Keratinocyte (primary cell): ENCODE measurements at regions not wholly inside any gene's neighbourhood (a gene's known extent, or its start where the extent isn't known, plus 50 kb on each side); places are given as distances from the start of the nearest gene placed in this dataset.

ENCODE experiments used
- DNase-seq: peaks from one replicate; pipeline ENCODE4 v3.0.0-alpha.2; 2011; ENCODE audit warnings: low read depth, missing footprints, low spot score
- FAIRE-seq: peaks from 2 replicates; lab custom pipeline; 2011; peaks lifted over from hg19 to GRCh38; lab: Jason Lieb, UNC
- H2AFZ ChIP-seq: 2 replicates; pipeline ENCODE4 v1.6.0; 2012; ENCODE audit warnings: low read length, control low read depth, inconsistent platforms; ENCODE audit not compliant: control insufficient read depth
- H3K27ac ChIP-seq: 2 replicates; pipeline ENCODE4 v1.5.1; 2011; ENCODE audit warnings: low read length; ENCODE audit not compliant: control insufficient read depth, insufficient read depth
- H3K27me3 ChIP-seq: 3 replicates; pipeline ENCODE4 v1.6.0; 2011; ENCODE audit warnings: low read length; ENCODE audit not compliant: control insufficient read depth, insufficient read depth; ENCODE audit errors: extremely low read depth
- H3K36me3 ChIP-seq, 2 experiments: 2 replicates in 1 of 2; 3 replicates in 1 of 2; pipeline ENCODE4 v1.5.1; 2011; ENCODE audit warnings: low read length in 2 of 2, mild to moderate bottlenecking in 1 of 2; ENCODE audit not compliant: control insufficient read depth in 2 of 2, insufficient read depth in 2 of 2; ENCODE audit errors: extremely low read depth in 1 of 2
- H3K4me1 ChIP-seq: 3 replicates; pipeline ENCODE4 v1.5.1; 2011; ENCODE audit warnings: low read length; ENCODE audit not compliant: control insufficient read depth, insufficient read depth; ENCODE audit errors: extremely low read depth
- H3K4me2 ChIP-seq: 3 replicates; pipeline ENCODE4 v1.6.0; 2011; ENCODE audit warnings: low read depth, low read length; ENCODE audit not compliant: control insufficient read depth, insufficient read depth; ENCODE audit errors: extremely low read depth
- H3K4me3 ChIP-seq, 3 experiments: fragments of 200-600 bp in 1 of 3; sonication (generic) in 1 of 3; 2 replicates in 2 of 3; 3 replicates in 1 of 3; pipeline ENCODE4 v1.5.1; 2011 to 2016; ENCODE audit warnings: low read length in 3 of 3, mild to moderate bottlenecking in 3 of 3, control low read depth in 2 of 3, inconsistent platforms in 1 of 3, low read depth in 1 of 3, mixed read lengths in 1 of 3, mixed run types in 1 of 3, moderate library complexity in 1 of 3; ENCODE audit not compliant: control insufficient read depth in 2 of 3, insufficient read depth in 2 of 3; ENCODE audit errors: extremely low read depth in 1 of 3
- H3K79me2 ChIP-seq: 2 replicates; pipeline ENCODE4 v1.6.0; 2012; ENCODE audit warnings: low read length; ENCODE audit not compliant: control insufficient read depth, insufficient read depth
- H3K9ac ChIP-seq: 3 replicates; pipeline ENCODE4 v1.6.0; 2011; ENCODE audit warnings: low read length; ENCODE audit not compliant: control insufficient read depth, insufficient read depth; ENCODE audit errors: extremely low read depth
- H3K9me1 ChIP-seq: 3 replicates; pipeline ENCODE4 v1.6.0; 2011; ENCODE audit warnings: low read length; ENCODE audit not compliant: control insufficient read depth, insufficient read depth; ENCODE audit errors: extremely low read depth
- H3K9me3 ChIP-seq: 2 replicates; pipeline ENCODE4 v1.5.1; 2012; ENCODE audit warnings: low read depth, low read length; ENCODE audit not compliant: control insufficient read depth
- H4K20me1 ChIP-seq: 3 replicates; pipeline ENCODE4 v1.6.0; 2011; ENCODE audit warnings: low read length; ENCODE audit not compliant: control insufficient read depth, insufficient read depth; ENCODE audit errors: extremely low read depth
- CTCF ChIP-seq, 3 experiments: IDR thresholded peaks in 1 of 3; conservative IDR thresholded peaks in 1 of 3; optimal IDR thresholded peaks in 1 of 3; 2 replicates in 2 of 3; 3 replicates in 1 of 3; pipeline versions ENCODE3 to v1.5.1; 2011; ENCODE audit warnings: low read length in 3 of 3, mild to moderate bottlenecking in 3 of 3, moderate library complexity in 2 of 3, control low read depth in 1 of 3, inconsistent platforms in 1 of 3; ENCODE audit not compliant: insufficient read depth in 2 of 3; ENCODE audit errors: extremely low read depth in 1 of 3
- EZH2 ChIP-seq: IDR thresholded peaks from one replicate; pipeline ENCODE4 v1.6.1; 2012; ENCODE audit warnings: inconsistent platforms, mild to moderate bottlenecking, low read length, moderate library complexity
- dilution Hi-C: fragments of 300-500 bp; cut with MboI; formaldehyde crosslinking; loops from one replicate; pipeline ENCODE4 v1.7.0; 2020; ENCODE audit warnings: low sequenced_read_pairs; ENCODE audit not compliant: extremely low pct_ligation_motif_present

GRCh38 chr18:46395795-46396194, 261.2 kb downstream of the LOXHD1 start:
- Histone ChIP-seq H3K36me3 (no peaks in the 10 kb centered on the region), H3K9ac (no peak overlapping the region), H4K20me1 (no peaks in the 10 kb centered on the region), H3K9me1 (no peaks in the 10 kb centered on the region), H3K4me2 (no peak overlapping the region), H3K4me1 (no peaks in the 10 kb centered on the region), H3K79me2 (no peaks in the 10 kb centered on the region), H2AFZ (no peak overlapping the region), H3K4me3 (no peak overlapping the region), H3K27ac (no peak overlapping the region), H3K9me3 (no peaks in the 10 kb centered on the region), H3K27me3 (no peaks in the 10 kb centered on the region)
- dilution Hi-C loops: no loop called here
- FAIRE-seq (no peak), DNase-seq (no peak)
- TF ChIP-seq EZH2 (no peak), CTCF (optimal IDR thresholded peaks at IDR 0.05 in 1 of 3, IDR thresholded peaks at IDR 0.05 in 1 of 3, conservative IDR thresholded peaks at IDR 0.05 in 1 of 3; ENCODE audit: extremely low read depth in 1 of 3, insufficient read depth in 2 of 3, low read length in 3 of 3) (no peak)

- no peak overlapping the region for H3K27ac ChIP-seq
- DNase-seq (no peak), FAIRE-seq (no peak)
- H4K20me1 ChIP-seq: no peaks in the 10 kb centered on the region
- H3K79me2 ChIP-seq: no peaks in the 10 kb centered on the region
- H3K4me2 ChIP-seq: no peak overlapping the region
- no peaks in the 10 kb centered on the region for H3K36me3 ChIP-seq
- H3K9me1 ChIP-seq: no peaks in the 10 kb centered on the region
- H3K27me3 ChIP-seq: no peaks in the 10 kb centered on the region
- no peak overlapping the region for H3K9ac ChIP-seq
- H3K4me3 ChIP-seq: no peak overlapping the region
- dilution Hi-C loops: no loop called here
- no peak for TF ChIP-seq EZH2
- no peak for TF ChIP-seq CTCF (optimal IDR thresholded peaks at IDR 0.05 in 1 of 3, IDR thresholded peaks at IDR 0.05 in 1 of 3, conservative IDR thresholded peaks at IDR 0.05 in 1 of 3; ENCODE audit: extremely low read depth in 1 of 3, insufficient read depth in 2 of 3, low read length in 3 of 3)
- H2AFZ ChIP-seq: no peak overlapping the region
- no peaks in the 10 kb centered on the region for H3K4me1 ChIP-seq
- H3K9me3 ChIP-seq: no peaks in the 10 kb centered on the region
Observed at GRCh38 chr18:46397174-46397573, 259.8 kb downstream of the LOXHD1 start.
